Ascending aorta (tissue), 2 donors: ENCODE measurements at regions not wholly inside any gene's neighbourhood (a gene's known extent, or its start where the extent isn't known, plus 50 kb on each side); places are given as distances from the start of the nearest gene placed in this dataset.

ENCODE experiments used
- DNase-seq, 2 donors: peaks; one replicate each; pipeline ENCODE4 v3.0.0-alpha.2; 2019; ENCODE audit warnings: low spot score in 2 of 2
- H3K27ac ChIP-seq, 2 donors: fragments of 200-600 bp; sonication (generic); one replicate each; pipeline ENCODE4 v1.5.1; 2016 to 2017; ENCODE audit warnings: mild to moderate bottlenecking in 1 of 2
- H3K27me3 ChIP-seq: fragments of 200-600 bp; sonication (generic); one replicate; pipeline ENCODE4 v1.5.1; 2017
- H3K36me3 ChIP-seq, 2 donors: fragments of 200-600 bp; sonication (generic); one replicate each; pipeline ENCODE4 v1.5.1; 2016
- H3K4me1 ChIP-seq, 2 donors: fragments of 200-600 bp; sonication (generic); one replicate each; pipeline ENCODE4 v1.5.1; 2016 to 2017; ENCODE audit warnings: mild to moderate bottlenecking in 1 of 2
- H3K4me3 ChIP-seq, 2 donors: fragments of 200-600 bp; sonication (generic); one replicate each; pipeline ENCODE4 v1.5.1; 2016 to 2017; ENCODE audit warnings: mild to moderate bottlenecking in 1 of 2
- H3K9me3 ChIP-seq, 2 donors: fragments of 200-600 bp; sonication (generic); one replicate each; pipeline ENCODE4 v1.5.1; 2016
- CTCF ChIP-seq, 3 experiments: fragments of 200-600 bp in 2 of 3; fragments of 450-650 bp in 1 of 3; sonication (generic) in 2 of 3; IDR thresholded peaks; one replicate each; pipeline ENCODE4 v1.5.1; 2016 to 2019; ENCODE audit warnings: antibody characterized with exemption in 3 of 3, mild to moderate bottlenecking in 1 of 3, moderate library complexity in 1 of 3
- intact Hi-C: fragments of 100-400 bp; cut with DNase I; formaldehyde crosslinking; loops from one replicate; pipeline ENCODE4 v1.15.1; 2023

GRCh38 chr2:144152817-144153271 lies 367.1 kb downstream of the ZEB2 start:
- intact Hi-C loops, result no loop called here
- Histone ChIP-seq H3K4me3 (no peak overlapping the region), H3K4me1 (no peaks in the 10 kb centered on the region), H3K36me3 (no peaks in the 10 kb centered on the region), H3K27me3 (no peaks in the 10 kb centered on the region), H3K27ac (no peak overlapping the region), H3K9me3 (no peaks in the 10 kb centered on the region)
- no peak for TF ChIP-seq CTCF (IDR thresholded peaks at IDR 0.05)
- DNase-seq, result no peak

GRCh38 chr2:144151851-144152250 lies 368.1 kb downstream of the ZEB2 start:
- Histone ChIP-seq H3K4me3 (no peak overlapping the region), H3K27ac (no peak overlapping the region), H3K36me3 (no peaks in the 10 kb centered on the region), H3K27me3 (no peaks in the 10 kb centered on the region), H3K9me3 (no peaks in the 10 kb centered on the region), H3K4me1 (no peaks in the 10 kb centered on the region)
- intact Hi-C loops, result no loop called here
- no peak for DNase-seq
- TF ChIP-seq CTCF (IDR thresholded peaks at IDR 0.05), result no peak

- H3K36me3 ChIP-seq, result no peaks in the 10 kb centered on the region
- no peak overlapping the region for H3K27ac ChIP-seq
- H3K9me3 ChIP-seq, result no peaks in the 10 kb centered on the region
- intact Hi-C loops, result no loop called here
- DNase-seq, result no peak
- H3K27me3 ChIP-seq, result no peaks in the 10 kb centered on the region
- no peaks in the 10 kb centered on the region for H3K4me1 ChIP-seq
- no peak for TF ChIP-seq CTCF (IDR thresholded peaks at IDR 0.05)
- H3K4me3 ChIP-seq, result no peak overlapping the region
Observed at GRCh38 chr2:144151405-144151804, 368.5 kb downstream of the ZEB2 start.

- no peaks in the 10 kb centered on the region for H3K4me1 ChIP-seq
- DNase-seq, result no peak
- H3K36me3 ChIP-seq, result no peaks in the 10 kb centered on the region
- no peaks in the 10 kb centered on the region for H3K9me3 ChIP-seq
- no peak for TF ChIP-seq CTCF (IDR thresholded peaks at IDR 0.05)
- H3K27ac ChIP-seq, result no peak overlapping the region
- intact Hi-C loops, result no loop called here
- H3K27me3 ChIP-seq, result no peaks in the 10 kb centered on the region
- H3K4me3 ChIP-seq, result no peak overlapping the region
Observed at GRCh38 chr2:144147356-144147755, 372.6 kb downstream of the ZEB2 start.

GRCh38 chr2:144146876-144147275 lies 373.0 kb downstream of the ZEB2 start:
- no peaks in the 10 kb centered on the region for H3K36me3 ChIP-seq
- DNase-seq, result no peak
- H3K27me3 ChIP-seq, result no peaks in the 10 kb centered on the region
- no peaks in the 10 kb centered on the region for H3K9me3 ChIP-seq
- no peak for TF ChIP-seq CTCF (IDR thresholded peaks at IDR 0.05)
- H3K4me3 ChIP-seq, result no peak overlapping the region
- no peaks in the 10 kb centered on the region for H3K4me1 ChIP-seq
- H3K27ac ChIP-seq, result no peak overlapping the region
- intact Hi-C loops, result no loop called here

- no peak for TF ChIP-seq CTCF (IDR thresholded peaks at IDR 0.05)
- H3K4me1 ChIP-seq, result no peaks in the 10 kb centered on the region
- H3K9me3 ChIP-seq, result no peaks in the 10 kb centered on the region
- intact Hi-C loops, result no loop called here
- DNase-seq, result no peak
- H3K36me3 ChIP-seq, result no peaks in the 10 kb centered on the region
- no peaks in the 10 kb centered on the region for H3K27me3 ChIP-seq
- H3K4me3 ChIP-seq, result no peak overlapping the region
- no peak overlapping the region for H3K27ac ChIP-seq
Observed at GRCh38 chr2:144146076-144146475, 373.8 kb downstream of the ZEB2 start.
